ENCODE measurements at regions not wholly inside any gene's neighbourhood (a gene's known extent, or its start where the extent isn't known, plus 50 kb on each side); places are given as distances from the start of the nearest gene placed in this dataset.

DNA sequence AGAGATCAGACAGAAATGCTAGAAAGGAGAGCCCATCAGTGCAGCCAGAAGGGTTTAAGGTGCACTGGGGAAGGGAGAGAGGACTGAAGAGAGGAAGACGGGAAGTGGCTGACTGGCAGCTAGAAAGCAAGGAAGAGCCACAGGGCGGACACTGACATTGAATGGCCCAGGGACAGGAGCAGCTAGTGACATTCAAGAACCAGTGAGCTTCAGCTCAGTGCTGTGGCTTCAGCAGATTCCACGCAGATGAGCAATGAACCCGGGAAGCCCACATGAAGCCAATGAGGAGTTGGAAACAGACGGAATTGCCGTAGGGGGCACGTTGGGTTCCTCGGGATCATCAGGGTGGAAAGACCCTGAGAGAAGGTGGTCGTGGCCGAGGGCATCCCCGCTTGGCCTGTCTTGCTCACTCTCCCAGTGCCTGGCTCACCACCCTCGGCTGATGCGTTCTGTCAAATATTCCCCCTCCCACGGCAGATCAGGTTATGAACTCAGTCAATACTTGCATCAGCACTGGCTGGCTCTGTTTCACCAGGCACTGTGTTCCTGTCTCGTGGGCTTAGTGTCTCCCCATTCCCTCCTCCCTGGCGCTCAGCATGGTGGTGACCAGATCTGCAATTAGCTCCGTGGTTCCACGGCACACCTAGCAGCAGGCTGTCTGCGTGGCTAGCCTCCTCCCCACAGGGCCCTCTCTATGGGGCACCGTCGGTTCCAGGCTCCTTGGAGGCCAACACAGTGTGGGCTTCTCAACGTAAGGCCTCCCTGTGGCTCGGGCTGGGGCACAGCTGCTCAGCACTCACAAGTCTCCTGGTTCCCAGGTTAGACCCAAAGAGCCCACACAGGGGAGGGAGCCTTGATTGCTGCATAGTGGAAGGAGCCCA, 145.5 kb downstream of the TRIM29 start:
- TF ChIP-seq, protein P1, sequence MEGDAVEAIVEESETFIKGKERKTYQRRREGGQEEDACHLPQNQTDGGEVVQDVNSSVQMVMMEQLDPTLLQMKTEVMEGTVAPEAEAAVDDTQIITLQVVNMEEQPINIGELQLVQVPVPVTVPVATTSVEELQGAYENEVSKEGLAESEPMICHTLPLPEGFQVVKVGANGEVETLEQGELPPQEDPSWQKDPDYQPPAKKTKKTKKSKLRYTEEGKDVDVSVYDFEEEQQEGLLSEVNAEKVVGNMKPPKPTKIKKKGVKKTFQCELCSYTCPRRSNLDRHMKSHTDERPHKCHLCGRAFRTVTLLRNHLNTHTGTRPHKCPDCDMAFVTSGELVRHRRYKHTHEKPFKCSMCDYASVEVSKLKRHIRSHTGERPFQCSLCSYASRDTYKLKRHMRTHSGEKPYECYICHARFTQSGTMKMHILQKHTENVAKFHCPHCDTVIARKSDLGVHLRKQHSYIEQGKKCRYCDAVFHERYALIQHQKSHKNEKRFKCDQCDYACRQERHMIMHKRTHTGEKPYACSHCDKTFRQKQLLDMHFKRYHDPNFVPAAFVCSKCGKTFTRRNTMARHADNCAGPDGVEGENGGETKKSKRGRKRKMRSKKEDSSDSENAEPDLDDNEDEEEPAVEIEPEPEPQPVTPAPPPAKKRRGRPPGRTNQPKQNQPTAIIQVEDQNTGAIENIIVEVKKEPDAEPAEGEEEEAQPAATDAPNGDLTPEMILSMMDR (IDR thresholded peaks at IDR 0.05), result no peak
- TF ChIP-seq POLR2A (IDR thresholded peaks at IDR 0.05), result no peak
